Esophagus squamous epithelium (tissue), 5 donors: ENCODE measurements at regions not wholly inside any gene's neighbourhood (a gene's known extent, or its start where the extent isn't known, plus 50 kb on each side); places are given as distances from the start of the nearest gene placed in this dataset.

ENCODE experiments used
- DNase-seq: peaks from one replicate; lab custom pipeline; 2025; lab: John Stamatoyannopoulos, UW
- H3K27ac ChIP-seq, 4 donors: fragments of 200-600 bp; sonication (generic); one replicate each; pipeline ENCODE4 v1.5.1; 2016 to 2019; ENCODE audit warnings: mild to moderate bottlenecking in 1 of 4
- H3K27me3 ChIP-seq, 4 donors: fragments of 200-600 bp; sonication (generic); 1 replicate in 3 of 4; 2 replicates in 1 of 4; pipeline versions ENCODE4 v1.5.1 to v1.6.0; 2017 to 2021; ENCODE audit warnings: antibody characterized with exemption in 1 of 4
- H3K36me3 ChIP-seq, 3 donors: fragments of 200-600 bp; sonication (generic); one replicate each; pipeline ENCODE4 v1.5.1; 2016 to 2019
- H3K4me1 ChIP-seq, 3 donors: fragments of 200-600 bp; sonication (generic); one replicate each; pipeline ENCODE4 v1.5.1; 2017 to 2019
- H3K4me3 ChIP-seq, 4 donors: fragments of 200-600 bp; sonication (generic); 1 replicate in 3 of 4; 2 replicates in 1 of 4; pipeline ENCODE4 v1.5.1; 2016 to 2019; ENCODE audit warnings: mild to moderate bottlenecking in 2 of 4, moderate library complexity in 1 of 4
- H3K9me3 ChIP-seq, 3 donors: fragments of 200-600 bp; sonication (generic); one replicate each; pipeline ENCODE4 v1.5.1; 2016 to 2019
- POLR2A ChIP-seq, 4 donors: fragments of 450-650 bp; IDR thresholded peaks; one replicate each; pipeline ENCODE4 v1.6.1; 2017; ENCODE audit warnings: antibody characterized with exemption in 4 of 4, mild to moderate bottlenecking in 4 of 4, moderate library complexity in 3 of 4
- WGBS, 2 donors: methylation state at CpG; one replicate each; pipeline ENCODE4 v1.1.5; 2018; 5-methylcytosine and 5-hydroxymethylcytosine counted together
- intact Hi-C: fragments of 100-400 bp; cut with DNase I; formaldehyde crosslinking; loops from one replicate; pipeline ENCODE4 v1.15.0; 2022
- TF ChIP-seq, protein P1 (sequence below), 6 experiments: fragments of 450-650 bp in 4 of 6; fragments of 200-600 bp in 2 of 6; sonication (generic) in 2 of 6; IDR thresholded peaks; one replicate each; pipeline ENCODE4 v1.5.1; 2016 to 2019; ENCODE audit warnings: antibody characterized with exemption in 6 of 6, mild to moderate bottlenecking in 4 of 6, moderate library complexity in 4 of 6
- donor health status: DM: yes; HTN: yes; CAD: no.

DNA sequence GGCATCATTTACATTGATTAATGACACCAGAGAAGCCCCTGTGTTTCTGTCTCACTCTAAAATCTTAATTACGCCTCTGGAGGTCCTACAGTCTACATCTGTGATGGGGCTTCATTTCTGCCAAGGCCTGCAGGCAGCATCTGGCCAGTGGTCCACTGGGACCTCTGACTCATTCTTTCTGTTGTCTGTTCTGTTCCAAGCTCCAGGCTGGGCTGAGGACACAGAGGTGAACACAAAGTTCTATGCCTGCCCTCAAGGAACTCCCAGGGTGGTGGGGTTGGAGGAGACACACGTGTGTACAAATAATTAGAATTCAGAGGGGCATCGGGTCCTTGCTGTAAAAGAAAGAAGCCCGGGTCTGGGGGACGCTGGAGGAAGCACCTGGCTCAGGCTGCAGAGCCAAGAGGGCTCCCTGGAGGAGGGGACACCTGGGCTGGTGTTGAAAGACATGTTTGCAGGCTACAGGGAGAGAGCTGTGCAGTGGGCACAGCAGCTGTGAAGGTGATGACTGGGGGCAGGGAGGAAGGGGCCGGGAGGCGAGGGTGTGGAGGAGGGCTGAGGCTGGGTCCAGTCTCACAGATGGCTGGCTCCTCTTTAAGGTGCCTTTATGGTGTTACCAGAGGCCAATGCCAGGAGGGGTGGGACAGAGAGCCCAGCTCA lies 103.3 kb upstream of the PRR23E start:
- Histone ChIP-seq H3K36me3 (no peaks in the 10 kb centered on the region), H3K27ac (no peak overlapping the region), H3K4me3 (no peak overlapping the region), H3K27me3 (peaks cover 0 to 6% (median 0%) of the 10 kb centered on the region in 4 donors), H3K9me3 (no peaks in the 10 kb centered on the region), H3K4me1 (no peaks in the 10 kb centered on the region)
- TF ChIP-seq POLR2A (IDR thresholded peaks at IDR 0.05) = no peak
- TF ChIP-seq, protein P1, sequence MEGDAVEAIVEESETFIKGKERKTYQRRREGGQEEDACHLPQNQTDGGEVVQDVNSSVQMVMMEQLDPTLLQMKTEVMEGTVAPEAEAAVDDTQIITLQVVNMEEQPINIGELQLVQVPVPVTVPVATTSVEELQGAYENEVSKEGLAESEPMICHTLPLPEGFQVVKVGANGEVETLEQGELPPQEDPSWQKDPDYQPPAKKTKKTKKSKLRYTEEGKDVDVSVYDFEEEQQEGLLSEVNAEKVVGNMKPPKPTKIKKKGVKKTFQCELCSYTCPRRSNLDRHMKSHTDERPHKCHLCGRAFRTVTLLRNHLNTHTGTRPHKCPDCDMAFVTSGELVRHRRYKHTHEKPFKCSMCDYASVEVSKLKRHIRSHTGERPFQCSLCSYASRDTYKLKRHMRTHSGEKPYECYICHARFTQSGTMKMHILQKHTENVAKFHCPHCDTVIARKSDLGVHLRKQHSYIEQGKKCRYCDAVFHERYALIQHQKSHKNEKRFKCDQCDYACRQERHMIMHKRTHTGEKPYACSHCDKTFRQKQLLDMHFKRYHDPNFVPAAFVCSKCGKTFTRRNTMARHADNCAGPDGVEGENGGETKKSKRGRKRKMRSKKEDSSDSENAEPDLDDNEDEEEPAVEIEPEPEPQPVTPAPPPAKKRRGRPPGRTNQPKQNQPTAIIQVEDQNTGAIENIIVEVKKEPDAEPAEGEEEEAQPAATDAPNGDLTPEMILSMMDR (IDR thresholded peaks at IDR 0.05) = no peak
- intact Hi-C loops = no loop called here
- DNase-seq = no peak
- WGBS, 2 donors = 63 to 78% methylated on average over 6 to 7 of the region's 7 CpGs

DNA sequence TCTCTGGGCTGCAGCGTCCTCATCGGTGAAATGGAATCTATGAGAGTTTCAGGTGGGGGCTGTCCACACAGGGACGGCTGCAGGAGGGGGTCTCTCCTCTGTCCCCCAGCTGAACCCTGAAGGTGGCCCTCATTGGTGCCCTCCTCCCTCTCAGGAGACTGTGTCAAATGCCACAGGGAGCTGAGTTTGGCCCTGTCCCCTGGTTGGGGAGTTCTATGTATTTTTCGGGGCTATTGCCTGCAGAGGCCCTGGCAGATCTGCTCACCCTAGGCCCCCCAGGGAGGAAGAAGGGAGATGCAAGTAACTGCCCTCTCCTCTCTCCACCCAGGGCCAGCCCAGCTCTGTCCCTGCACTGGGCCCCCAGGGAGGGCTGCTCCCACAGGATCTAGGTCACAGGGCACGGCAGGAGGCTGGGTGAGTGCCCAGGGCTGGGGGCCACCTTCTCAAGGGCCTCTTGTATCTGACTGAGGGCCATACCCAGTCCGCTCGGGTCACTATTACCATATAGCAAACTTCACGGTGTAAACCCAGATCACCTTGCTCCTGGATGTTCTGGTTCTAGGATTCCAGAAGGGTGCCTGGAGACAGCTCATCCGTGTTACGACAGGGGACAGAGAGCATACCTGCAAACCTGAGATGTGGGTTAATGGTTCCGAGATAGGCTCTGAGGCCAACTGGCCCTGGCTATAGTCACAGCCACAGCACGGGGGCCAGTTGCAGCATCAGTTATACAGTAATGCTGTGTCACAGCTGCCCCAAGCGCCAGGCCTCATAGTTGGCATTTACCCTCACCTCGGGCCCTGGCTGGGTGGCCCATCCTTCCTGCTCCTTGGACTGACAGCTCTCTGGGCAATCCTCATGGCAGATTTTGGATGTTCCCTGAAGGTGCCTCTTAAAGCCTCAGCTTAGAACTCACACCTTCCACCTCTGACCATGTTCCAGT lies 102.4 kb upstream of the PRR23E start:
- H3K36me3 ChIP-seq = no peaks in the 10 kb centered on the region
- no peak overlapping the region for H3K4me3 ChIP-seq
- no peak overlapping the region for H3K27ac ChIP-seq
- 84 to 88% methylated on average over 4 to 8 of the region's 14 CpGs for WGBS, 2 donors
- no peaks in the 10 kb centered on the region for H3K4me1 ChIP-seq
- no peak for DNase-seq
- H3K27me3 ChIP-seq = peaks cover 0 to 6% (median 0%) of the 10 kb centered on the region in 4 donors
- H3K9me3 ChIP-seq = peaks cover 0 to under 1% (median 0%) of the 10 kb centered on the region in 3 donors
- TF ChIP-seq, protein P1 (IDR thresholded peaks at IDR 0.05) = no peak
- no peak for TF ChIP-seq POLR2A (IDR thresholded peaks at IDR 0.05)
- intact Hi-C loops = no loop called here

DNA sequence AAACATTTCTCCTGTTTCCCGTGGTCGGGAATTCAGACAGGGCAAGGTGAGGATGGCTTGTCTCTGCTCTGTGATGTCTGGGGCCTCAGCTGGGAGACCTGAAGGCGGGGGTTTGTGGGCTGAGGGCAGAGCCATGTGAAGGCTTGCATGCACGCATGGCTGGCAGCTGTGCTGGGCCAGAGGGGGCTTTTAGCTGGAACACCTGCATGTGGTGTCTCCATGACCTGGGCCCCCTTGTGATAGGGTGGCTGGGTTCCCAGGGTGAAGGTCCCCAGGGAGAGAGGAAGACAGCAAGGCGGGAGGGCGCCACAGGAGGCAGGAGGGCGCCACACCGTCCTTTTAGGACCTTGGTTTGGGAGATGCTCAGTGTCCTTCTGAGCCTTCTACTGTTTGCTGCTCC lies 101.6 kb upstream of the PRR23E start:
- DNase-seq = no peak

DNA sequence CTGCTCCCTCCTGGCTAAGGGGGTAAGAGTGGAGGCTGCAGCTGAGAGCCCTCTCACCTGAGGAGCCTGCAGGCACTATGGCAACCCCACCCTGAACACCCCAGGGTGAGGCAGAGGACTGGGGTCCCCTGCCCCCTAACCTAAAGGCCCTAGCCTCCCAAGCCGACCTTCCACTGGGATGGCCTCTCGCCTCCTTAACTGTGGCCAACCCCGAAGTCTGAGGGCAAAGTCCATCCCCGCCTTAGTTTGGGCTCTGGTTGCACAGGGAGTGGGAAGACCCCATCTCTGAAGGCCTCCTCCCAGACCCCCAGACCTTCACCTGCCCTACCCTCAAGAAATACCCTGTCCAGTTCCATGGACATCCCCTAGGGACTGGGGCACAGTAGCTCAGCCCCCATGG lies 100.6 kb upstream of the PRR23E start:
- intact Hi-C loops = no loop called here
- DNase-seq = no peak
- Histone ChIP-seq H3K4me3 (no peak overlapping the region), H3K4me1 (no peaks in the 10 kb centered on the region), H3K27me3 (peaks cover 0 to 6% (median 0%) of the 10 kb centered on the region in 4 donors), H3K36me3 (no peaks in the 10 kb centered on the region), H3K9me3 (peaks cover 0 to 4% (median 0%) of the 10 kb centered on the region in 3 donors), H3K27ac (no peak overlapping the region)
- TF ChIP-seq, protein P1 (IDR thresholded peaks at IDR 0.05) = no peak
- no peak for TF ChIP-seq POLR2A (IDR thresholded peaks at IDR 0.05)
- 70% methylated on average over 2 of the region's 4 CpGs; no CpG with 5 or more reads in 1 of the 2 donors for WGBS, 2 donors

More for the DNA sequence above, 101.6 kb upstream of the PRR23E start:
- TF ChIP-seq POLR2A (IDR thresholded peaks at IDR 0.05) = no peak
- TF ChIP-seq, protein P1 (IDR thresholded peaks at IDR 0.05) = no peak
- Histone ChIP-seq H3K4me1 (no peaks in the 10 kb centered on the region), H3K4me3 (no peak overlapping the region), H3K36me3 (no peaks in the 10 kb centered on the region), H3K27me3 (peaks cover 0 to 6% (median 0%) of the 10 kb centered on the region in 4 donors), H3K27ac (no peak overlapping the region), H3K9me3 (peaks cover 0 to 4% (median 0%) of the 10 kb centered on the region in 3 donors)
- WGBS, 2 donors = 73% methylated on average over 4 of the region's 8 CpGs; no CpG with 5 or more reads in 1 of the 2 donors
- intact Hi-C loops = no loop called here
